ENCODE measurements at regions not wholly inside any gene's neighbourhood (a gene's known extent, or its start where the extent isn't known, plus 50 kb on each side); places are given as distances from the start of the nearest gene placed in this dataset.
"Not testable (repeated sequence)": the region's sequence is repeated elsewhere in the genome, so short reads cannot be mapped to it uniquely, and the experiment has no call there.

GRCh38 chr7:81887098-81888090 is 117.5 kb upstream of the HGF start:
- CTCF ChIA-PET = no interaction called here
- POLR2A ChIA-PET = no interaction called here

GRCh38 chr7:81886211-81886764 is 116.4 kb upstream of the HGF start:
- POLR2A ChIA-PET = no interaction called here
- CTCF ChIA-PET = no interaction called here

GRCh38 chr7:81884817-81885216 is 115.0 kb upstream of the HGF start:
- ChIA-PET POLR2A (no interaction called here), CTCF (no interaction called here)

- CTCF ChIA-PET = no interaction called here
- POLR2A ChIA-PET = no interaction called here
Observed at GRCh38 chr7:81883801-81884393, 114.0 kb upstream of the HGF start.

GRCh38 chr7:81882086-81882485 is 112.2 kb upstream of the HGF start:
- ChIA-PET CTCF (no interaction called here), POLR2A (no interaction called here)

- POLR2A ChIA-PET = no interaction called here
- CTCF ChIA-PET = no interaction called here
Observed at GRCh38 chr7:81877890-81878289, 108.0 kb upstream of the HGF start.

GRCh38 chr7:81873559-81873958 is 103.7 kb upstream of the HGF start:
- POLR2A ChIA-PET = no interaction called here
- CTCF ChIA-PET = no interaction called here

- ChIA-PET CTCF (no interaction called here), POLR2A (no interaction called here)
Observed at GRCh38 chr7:81871606-81872265, 101.9 kb upstream of the HGF start.

GRCh38 chr7:81870608-81871007 is 100.8 kb upstream of the HGF start:
- ChIA-PET CTCF (no interaction called here), POLR2A (no interaction called here)

GRCh38 chr7:81869670-81870069 is 99.8 kb upstream of the HGF start:
- ChIA-PET POLR2A (no interaction called here), CTCF (no interaction called here)

GRCh38 chr7:81865754-81866153 is 95.9 kb upstream of the HGF start:
- CTCF ChIA-PET = no interaction called here
- POLR2A ChIA-PET = no interaction called here

GRCh38 chr7:81859433-81859832 is 89.6 kb upstream of the HGF start:
- POLR2A ChIA-PET = no interaction called here

GRCh38 chr7:81858820-81859219 is 89.0 kb upstream of the HGF start:
- CTCF ChIA-PET, POLR2A ChIA-PET: not testable (repeated sequence)

More at GRCh38 chr7:81859433-81859832, 89.6 kb upstream of the HGF start:
- CTCF ChIA-PET = no interaction called here

- CTCF ChIA-PET = no interaction called here
- POLR2A ChIA-PET = no interaction called here
Observed at GRCh38 chr7:81857385-81857784, 87.5 kb upstream of the HGF start.

- POLR2A ChIA-PET = no interaction called here
- CTCF ChIA-PET = no interaction called here
Observed at GRCh38 chr7:81854518-81854917, 84.7 kb upstream of the HGF start.

- ChIA-PET POLR2A (no interaction called here), CTCF (no interaction called here)
Observed at GRCh38 chr7:81852701-81853100, 82.9 kb upstream of the HGF start.

GRCh38 chr7:81851413-81851812 is 81.6 kb upstream of the HGF start:
- CTCF ChIA-PET = no interaction called here
- POLR2A ChIA-PET = no interaction called here

- ChIA-PET CTCF (no interaction called here), POLR2A (no interaction called here)
Observed at GRCh38 chr7:81846398-81846797, 76.6 kb upstream of the HGF start.

- ChIA-PET POLR2A (no interaction called here), CTCF (no interaction called here)
Observed at GRCh38 chr7:81845744-81846241, 75.9 kb upstream of the HGF start.

- CTCF ChIA-PET, POLR2A ChIA-PET: not testable (repeated sequence)
Observed at GRCh38 chr7:81843657-81844056, 73.8 kb upstream of the HGF start.

- CTCF ChIA-PET = no interaction called here
- POLR2A ChIA-PET = no interaction called here
Observed at GRCh38 chr7:81842361-81842760, 72.5 kb upstream of the HGF start.

Measured in activated CD8-positive, alpha-beta memory T cell treated with anti-CD3 and anti-CD28 coated beads for 36 hours (primary cell).